ENCODE measurements at regions not wholly inside any gene's neighbourhood (a gene's known extent, or its start where the extent isn't known, plus 50 kb on each side); places are given as distances from the start of the nearest gene placed in this dataset.

- TF ChIP-seq ZNF664 (tag by site-specific recombination; IDR thresholded peaks at IDR 0.05) (no peak), ZNF473 (tag by site-specific recombination; IDR thresholded peaks at IDR 0.05) (no peak), ZNF549 (tag by site-specific recombination; IDR thresholded peaks at IDR 0.05) (no peak), ZNF623 (tag by site-specific recombination; IDR thresholded peaks at IDR 0.05) (no peak), ZFHX2 (tag by site-specific recombination; conservative IDR thresholded peaks at IDR 0.05) (peak; percentile 46), SETDB1 (IDR thresholded peaks at IDR 0.05; ENCODE audit: insufficient read length, low read length) (no peak)
- TF ChIP-seq, protein P1, sequence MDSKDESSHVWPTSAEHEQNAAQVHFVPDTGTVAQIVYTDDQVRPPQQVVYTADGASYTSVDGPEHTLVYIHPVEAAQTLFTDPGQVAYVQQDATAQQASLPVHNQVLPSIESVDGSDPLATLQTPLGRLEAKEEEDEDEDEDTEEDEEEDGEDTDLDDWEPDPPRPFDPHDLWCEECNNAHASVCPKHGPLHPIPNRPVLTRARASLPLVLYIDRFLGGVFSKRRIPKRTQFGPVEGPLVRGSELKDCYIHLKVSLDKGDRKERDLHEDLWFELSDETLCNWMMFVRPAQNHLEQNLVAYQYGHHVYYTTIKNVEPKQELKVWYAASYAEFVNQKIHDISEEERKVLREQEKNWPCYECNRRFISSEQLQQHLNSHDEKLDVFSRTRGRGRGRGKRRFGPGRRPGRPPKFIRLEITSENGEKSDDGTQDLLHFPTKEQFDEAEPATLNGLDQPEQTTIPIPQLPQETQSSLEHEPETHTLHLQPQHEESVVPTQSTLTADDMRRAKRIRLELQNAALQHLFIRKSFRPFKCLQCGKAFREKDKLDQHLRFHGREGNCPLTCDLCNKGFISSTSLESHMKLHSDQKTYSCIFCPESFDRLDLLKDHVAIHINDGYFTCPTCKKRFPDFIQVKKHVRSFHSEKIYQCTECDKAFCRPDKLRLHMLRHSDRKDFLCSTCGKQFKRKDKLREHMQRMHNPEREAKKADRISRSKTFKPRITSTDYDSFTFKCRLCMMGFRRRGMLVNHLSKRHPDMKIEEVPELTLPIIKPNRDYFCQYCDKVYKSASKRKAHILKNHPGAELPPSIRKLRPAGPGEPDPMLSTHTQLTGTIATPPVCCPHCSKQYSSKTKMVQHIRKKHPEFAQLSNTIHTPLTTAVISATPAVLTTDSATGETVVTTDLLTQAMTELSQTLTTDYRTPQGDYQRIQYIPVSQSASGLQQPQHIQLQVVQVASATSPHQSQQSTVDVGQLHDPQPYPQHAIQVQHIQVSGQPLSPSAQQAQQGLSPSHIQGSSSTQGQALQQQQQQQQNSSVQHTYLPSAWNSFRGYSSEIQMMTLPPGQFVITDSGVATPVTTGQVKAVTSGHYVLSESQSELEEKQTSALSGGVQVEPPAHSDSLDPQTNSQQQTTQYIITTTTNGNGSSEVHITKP (tag by site-specific recombination; IDR thresholded peaks at IDR 0.05) = peak; percentile 44; the same call in 1 of the 2 replicates
- TF ChIP-seq, protein P2, sequence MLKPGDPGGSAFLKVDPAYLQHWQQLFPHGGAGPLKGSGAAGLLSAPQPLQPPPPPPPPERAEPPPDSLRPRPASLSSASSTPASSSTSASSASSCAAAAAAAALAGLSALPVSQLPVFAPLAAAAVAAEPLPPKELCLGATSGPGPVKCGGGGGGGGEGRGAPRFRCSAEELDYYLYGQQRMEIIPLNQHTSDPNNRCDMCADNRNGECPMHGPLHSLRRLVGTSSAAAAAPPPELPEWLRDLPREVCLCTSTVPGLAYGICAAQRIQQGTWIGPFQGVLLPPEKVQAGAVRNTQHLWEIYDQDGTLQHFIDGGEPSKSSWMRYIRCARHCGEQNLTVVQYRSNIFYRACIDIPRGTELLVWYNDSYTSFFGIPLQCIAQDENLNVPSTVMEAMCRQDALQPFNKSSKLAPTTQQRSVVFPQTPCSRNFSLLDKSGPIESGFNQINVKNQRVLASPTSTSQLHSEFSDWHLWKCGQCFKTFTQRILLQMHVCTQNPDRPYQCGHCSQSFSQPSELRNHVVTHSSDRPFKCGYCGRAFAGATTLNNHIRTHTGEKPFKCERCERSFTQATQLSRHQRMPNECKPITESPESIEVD (tag by site-specific recombination; IDR thresholded peaks at IDR 0.05) = no peak
- TF ChIP-seq, protein P3, sequence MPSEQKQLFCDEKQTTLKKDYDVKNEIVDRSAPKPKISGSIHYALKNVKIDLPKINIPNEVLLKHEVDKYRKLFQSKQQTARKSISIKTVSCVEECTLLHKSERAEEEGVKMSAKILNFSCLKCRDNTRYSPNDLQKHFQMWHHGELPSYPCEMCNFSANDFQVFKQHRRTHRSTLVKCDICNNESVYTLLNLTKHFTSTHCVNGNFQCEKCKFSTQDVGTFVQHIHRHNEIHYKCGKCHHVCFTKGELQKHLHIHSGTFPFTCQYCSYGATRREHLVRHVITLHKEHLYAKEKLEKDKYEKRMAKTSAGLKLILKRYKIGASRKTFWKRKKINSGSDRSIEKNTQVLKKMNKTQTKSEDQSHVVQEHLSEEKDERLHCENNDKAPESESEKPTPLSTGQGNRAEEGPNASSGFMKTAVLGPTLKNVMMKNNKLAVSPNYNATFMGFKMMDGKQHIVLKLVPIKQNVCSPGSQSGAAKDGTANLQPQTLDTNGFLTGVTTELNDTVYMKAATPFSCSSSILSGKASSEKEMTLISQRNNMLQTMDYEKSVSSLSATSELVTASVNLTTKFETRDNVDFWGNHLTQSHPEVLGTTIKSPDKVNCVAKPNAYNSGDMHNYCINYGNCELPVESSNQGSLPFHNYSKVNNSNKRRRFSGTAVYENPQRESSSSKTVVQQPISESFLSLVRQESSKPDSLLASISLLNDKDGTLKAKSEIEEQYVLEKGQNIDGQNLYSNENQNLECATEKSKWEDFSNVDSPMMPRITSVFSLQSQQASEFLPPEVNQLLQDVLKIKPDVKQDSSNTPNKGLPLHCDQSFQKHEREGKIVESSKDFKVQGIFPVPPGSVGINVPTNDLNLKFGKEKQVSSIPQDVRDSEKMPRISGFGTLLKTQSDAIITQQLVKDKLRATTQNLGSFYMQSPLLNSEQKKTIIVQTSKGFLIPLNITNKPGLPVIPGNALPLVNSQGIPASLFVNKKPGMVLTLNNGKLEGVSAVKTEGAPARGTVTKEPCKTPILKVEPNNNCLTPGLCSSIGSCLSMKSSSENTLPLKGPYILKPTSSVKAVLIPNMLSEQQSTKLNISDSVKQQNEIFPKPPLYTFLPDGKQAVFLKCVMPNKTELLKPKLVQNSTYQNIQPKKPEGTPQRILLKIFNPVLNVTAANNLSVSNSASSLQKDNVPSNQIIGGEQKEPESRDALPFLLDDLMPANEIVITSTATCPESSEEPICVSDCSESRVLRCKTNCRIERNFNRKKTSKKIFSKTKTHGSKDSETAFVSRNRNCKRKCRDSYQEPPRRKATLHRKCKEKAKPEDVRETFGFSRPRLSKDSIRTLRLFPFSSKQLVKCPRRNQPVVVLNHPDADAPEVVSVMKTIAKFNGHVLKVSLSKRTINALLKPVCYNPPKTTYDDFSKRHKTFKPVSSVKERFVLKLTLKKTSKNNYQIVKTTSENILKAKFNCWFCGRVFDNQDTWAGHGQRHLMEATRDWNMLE (tag by site-specific recombination; conservative IDR thresholded peaks at IDR 0.05; ENCODE audit: low read depth) = peak; percentile 46
- TF ChIP-seq, protein P4, sequence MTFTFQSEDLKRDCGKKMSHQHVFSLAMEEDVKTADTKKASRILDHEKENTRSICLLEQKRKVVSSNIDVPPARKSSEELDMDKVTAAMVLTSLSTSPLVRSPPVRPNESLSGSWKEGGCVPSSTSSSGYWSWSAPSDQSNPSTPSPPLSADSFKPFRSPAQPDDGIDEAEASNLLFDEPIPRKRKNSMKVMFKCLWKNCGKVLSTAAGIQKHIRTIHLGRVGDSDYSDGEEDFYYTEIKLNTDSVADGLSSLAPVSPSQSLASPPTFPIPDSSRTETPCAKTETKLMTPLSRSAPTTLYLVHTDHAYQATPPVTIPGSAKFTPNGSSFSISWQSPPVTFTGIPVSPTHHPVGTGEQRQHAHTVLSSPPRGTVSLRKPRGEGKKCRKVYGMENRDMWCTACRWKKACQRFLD (tag by site-specific recombination; IDR thresholded peaks at IDR 0.05) = no peak
Measured at GRCh38 chr20:40506537-40506939, 182.5 kb downstream of the MAFB start (continued).

DNA sequence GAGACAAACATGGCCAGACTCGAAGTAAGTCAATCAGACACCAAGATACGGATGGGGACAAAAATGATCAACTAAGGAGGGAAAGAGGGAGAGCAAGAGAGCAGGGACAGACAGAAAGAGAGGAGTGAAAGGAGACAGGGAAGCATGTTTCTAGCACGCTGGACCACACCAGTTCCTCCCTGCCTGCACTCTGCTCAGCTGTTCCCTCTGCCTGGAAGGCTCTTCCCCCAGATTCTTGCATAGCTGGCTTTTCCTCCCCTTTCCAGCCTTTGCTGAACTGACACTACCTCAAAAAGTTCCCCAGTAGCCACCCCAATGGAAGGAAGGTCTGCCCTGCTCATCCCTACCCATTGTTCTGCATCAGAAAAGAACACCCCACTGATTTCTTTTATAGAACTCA is 185.9 kb downstream of the MAFB start:
- CTCF ChIA-PET = no interaction called here
- Histone ChIP-seq H3K4me3 (ENCODE audit: low read depth, low read length) (no peak overlapping the region), H3K9me3 (ENCODE audit: control insufficient read depth, insufficient read depth, low read depth, low read length) (no peaks in the 10 kb centered on the region), H3K27ac (ENCODE audit: extremely low read depth, low read depth, low read length) (no peak overlapping the region), H3K4me1 (ENCODE audit: control insufficient read depth, insufficient read depth, low read length) (no peaks in the 10 kb centered on the region), H3K36me3 (ENCODE audit: control insufficient read depth in 2 of 2, insufficient read depth in 1 of 2, low read length in 2 of 2) (no peaks in the 10 kb centered on the region)
- no peak for TF ChIP-seq ZSCAN5A (tag by site-specific recombination; IDR thresholded peaks at IDR 0.05)
- POLR2A ChIA-PET = no interaction called here

Measured in HEK293 (cell line).